ENCODE measurements at regions not wholly inside any gene's neighbourhood (a gene's known extent, or its start where the extent isn't known, plus 50 kb on each side); places are given as distances from the start of the nearest gene placed in this dataset.

GRCh38 chr16:8241408-8241807, 348.9 kb downstream of the TMEM114 start:
- FAIRE-seq (no peak), DNase-seq (ENCODE audit: insufficient read length, low spot score) (no peak)
- TF ChIP-seq TAF1 (IDR thresholded peaks at IDR 0.05; ENCODE audit: low read depth, low read length) (no peak), PAX5 (IDR thresholded peaks at IDR 0.05; ENCODE audit: insufficient read depth, low read length, severe bottlenecking) (no peak), POLR2A (IDR thresholded peaks at IDR 0.05; ENCODE audit: low read depth, low read length) (no peak), POU2F2 (IDR thresholded peaks at IDR 0.05; ENCODE audit: low read depth, low read length) (no peak), SPI1 (IDR thresholded peaks at IDR 0.05; ENCODE audit: low read depth, low read length) (no peak), POLR2AphosphoS5 (IDR thresholded peaks at IDR 0.05; ENCODE audit: low read depth, low read length) (no peak)

DNA sequence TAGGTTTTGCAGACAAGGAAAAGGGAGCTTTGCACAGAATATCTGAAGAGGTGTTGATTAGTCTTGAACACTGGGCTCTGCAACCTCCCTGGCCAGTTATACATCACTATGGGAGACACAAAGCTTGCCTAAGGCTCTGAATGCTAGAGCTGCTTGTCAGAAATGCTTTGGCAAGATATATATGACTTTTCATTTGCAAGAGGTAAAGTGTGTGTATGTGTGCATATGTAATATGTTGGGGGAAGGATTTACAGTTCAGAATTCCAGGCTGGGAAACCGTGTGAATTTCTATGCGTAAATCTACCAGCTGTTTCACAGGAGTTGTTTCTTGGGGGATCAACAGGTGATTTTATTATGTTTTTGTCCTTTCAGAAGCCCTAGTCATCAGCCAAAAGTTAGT, 350.9 kb downstream of the TMEM114 start:
- FAIRE-seq = no peak
- no peak for TF ChIP-seq SPI1 (IDR thresholded peaks at IDR 0.05; ENCODE audit: low read depth, low read length)
- TF ChIP-seq TAF1 (IDR thresholded peaks at IDR 0.05; ENCODE audit: low read depth, low read length) = no peak
- TF ChIP-seq POU2F2 (IDR thresholded peaks at IDR 0.05; ENCODE audit: low read depth, low read length) = no peak
- no peak for DNase-seq (ENCODE audit: insufficient read length, low spot score)

DNA sequence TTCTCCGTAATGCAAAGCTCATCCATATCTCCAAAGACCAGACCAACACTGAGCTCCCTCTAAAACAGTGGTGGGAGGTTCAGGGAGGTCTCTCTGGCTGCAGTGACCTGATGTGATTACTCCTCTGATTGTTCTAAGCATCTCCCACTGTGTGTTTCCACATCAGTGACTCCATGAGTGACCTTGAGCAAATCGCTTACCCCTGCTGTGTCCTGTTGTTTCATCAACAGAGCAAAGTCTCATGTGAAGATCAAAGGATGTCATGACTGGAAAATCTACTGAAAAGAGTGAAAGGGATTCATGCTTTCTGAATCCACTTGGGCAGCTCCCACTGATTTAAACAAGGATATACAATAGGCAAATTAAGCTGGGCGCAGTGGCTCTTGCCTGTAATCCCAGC, 352.9 kb downstream of the TMEM114 start:
- DNase-seq (ENCODE audit: insufficient read length, low spot score) = no peak
- no peak for TF ChIP-seq PAX5 (IDR thresholded peaks at IDR 0.05; ENCODE audit: insufficient read depth, low read length, severe bottlenecking)
- TF ChIP-seq TAF1 (IDR thresholded peaks at IDR 0.05; ENCODE audit: low read depth, low read length) = no peak
- TF ChIP-seq POLR2A (IDR thresholded peaks at IDR 0.05; ENCODE audit: low read depth, low read length) = no peak
- no peak for TF ChIP-seq POLR2AphosphoS5 (IDR thresholded peaks at IDR 0.05; ENCODE audit: low read depth, low read length)
- TF ChIP-seq SPI1 (IDR thresholded peaks at IDR 0.05; ENCODE audit: low read depth, low read length) = no peak
- TF ChIP-seq POU2F2 (IDR thresholded peaks at IDR 0.05; ENCODE audit: low read depth, low read length) = no peak
- no peak for FAIRE-seq

GRCh38 chr16:8236816-8237215, 353.5 kb downstream of the TMEM114 start:
- FAIRE-seq (no peak), DNase-seq (ENCODE audit: insufficient read length, low spot score) (no peak)
- TF ChIP-seq POLR2A (IDR thresholded peaks at IDR 0.05; ENCODE audit: low read depth, low read length) = no peak
- no peak for TF ChIP-seq TAF1 (IDR thresholded peaks at IDR 0.05; ENCODE audit: low read depth, low read length)
- no peak for TF ChIP-seq POLR2AphosphoS5 (IDR thresholded peaks at IDR 0.05; ENCODE audit: low read depth, low read length)

DNA sequence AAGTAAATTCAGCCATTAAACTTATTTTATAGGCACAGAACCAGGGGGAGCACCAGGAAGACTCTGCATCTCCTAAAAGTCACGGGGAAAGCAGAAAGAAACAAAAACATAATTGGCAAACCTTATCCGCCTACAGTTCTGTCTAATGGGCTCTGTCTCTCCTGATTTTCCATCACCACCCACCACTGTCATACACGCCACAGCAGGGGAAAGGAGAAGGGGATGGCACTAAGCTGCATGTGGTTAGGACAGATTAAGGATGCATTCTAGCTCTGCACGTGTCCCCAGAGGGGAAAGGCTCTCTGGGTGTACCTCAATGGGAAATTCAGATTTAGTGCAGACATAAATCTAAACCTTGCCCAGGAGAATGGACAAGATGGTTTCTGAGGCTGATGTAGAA, 359.8 kb downstream of the TMEM114 start:
- FAIRE-seq = no peak
- TF ChIP-seq POLR2AphosphoS5 (IDR thresholded peaks at IDR 0.05; ENCODE audit: low read depth, low read length) (no peak), POLR2A (IDR thresholded peaks at IDR 0.05; ENCODE audit: low read depth, low read length) (no peak), SPI1 (IDR thresholded peaks at IDR 0.05; ENCODE audit: low read depth, low read length) (no peak)
- DNase-seq (ENCODE audit: insufficient read length, low spot score) = no peak

GRCh38 chr16:8229011-8229520, 361.2 kb downstream of the TMEM114 start:
- DNase-seq (ENCODE audit: insufficient read length, low spot score) (no peak), FAIRE-seq (no peak)
- TF ChIP-seq POLR2AphosphoS5 (IDR thresholded peaks at IDR 0.05; ENCODE audit: low read depth, low read length) = no peak

GRCh38 chr16:8217201-8217600, 373.1 kb downstream of the TMEM114 start:
- no peak for TF ChIP-seq POLR2AphosphoS5 (IDR thresholded peaks at IDR 0.05; ENCODE audit: low read depth, low read length)
- TF ChIP-seq POU2F2 (IDR thresholded peaks at IDR 0.05; ENCODE audit: low read depth, low read length) = no peak
- no peak for TF ChIP-seq TAF1 (IDR thresholded peaks at IDR 0.05; ENCODE audit: low read depth, low read length)
- TF ChIP-seq SPI1 (IDR thresholded peaks at IDR 0.05; ENCODE audit: low read depth, low read length) = no peak
- TF ChIP-seq POLR2A (IDR thresholded peaks at IDR 0.05; ENCODE audit: low read depth, low read length) = no peak
- TF ChIP-seq PAX5 (IDR thresholded peaks at IDR 0.05; ENCODE audit: insufficient read depth, low read length, severe bottlenecking) = no peak
- FAIRE-seq (no peak), DNase-seq (ENCODE audit: insufficient read length, low spot score) (no peak)

DNA sequence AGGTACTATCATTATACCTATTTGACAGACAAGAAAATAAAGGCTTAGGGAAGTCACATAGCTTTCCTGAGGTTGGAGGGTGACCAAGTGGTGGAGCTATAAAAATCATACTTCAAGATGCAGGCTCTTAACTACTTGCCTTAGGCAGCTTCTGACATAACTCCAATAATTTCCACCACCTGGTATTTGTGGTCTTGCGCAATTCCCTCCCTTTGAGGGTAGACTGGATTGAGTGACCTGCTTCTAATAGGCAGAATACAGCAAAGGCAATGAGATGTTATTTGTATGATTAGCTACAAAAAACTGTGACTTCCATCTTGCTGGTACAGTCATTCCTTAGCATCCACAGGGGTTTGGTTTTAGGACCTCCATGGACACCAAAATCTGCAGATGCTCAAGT, 385.5 kb downstream of the TMEM114 start:
- FAIRE-seq = no peak

DNA sequence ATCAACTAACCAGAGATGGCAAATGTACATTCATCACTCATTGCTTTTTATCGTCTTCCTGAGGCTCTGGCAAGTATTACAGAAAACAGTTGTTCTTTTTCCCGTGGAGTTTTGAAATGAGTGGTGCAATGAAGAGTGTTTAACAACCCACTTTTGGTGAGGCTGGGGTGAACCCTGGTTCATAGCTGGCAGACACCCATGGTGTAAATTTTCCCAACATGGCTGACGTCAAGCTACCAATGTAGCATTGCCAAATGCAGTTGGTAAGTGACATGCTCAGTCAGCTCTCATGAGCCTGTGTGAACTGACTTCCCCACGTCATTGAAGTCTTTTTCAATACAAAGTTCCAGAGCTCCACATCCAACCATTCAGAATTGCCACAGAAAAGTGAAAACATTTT, 386.2 kb downstream of the TMEM114 start:
- TF ChIP-seq SPI1 (IDR thresholded peaks at IDR 0.05; ENCODE audit: low read depth, low read length) = no peak
- TF ChIP-seq POLR2AphosphoS5 (IDR thresholded peaks at IDR 0.05; ENCODE audit: low read depth, low read length) = no peak
- TF ChIP-seq POLR2A (IDR thresholded peaks at IDR 0.05; ENCODE audit: low read depth, low read length) = no peak
- TF ChIP-seq TAF1 (IDR thresholded peaks at IDR 0.05; ENCODE audit: low read depth, low read length) = no peak
- no peak for TF ChIP-seq PAX5 (IDR thresholded peaks at IDR 0.05; ENCODE audit: insufficient read depth, low read length, severe bottlenecking)
- TF ChIP-seq POU2F2 (IDR thresholded peaks at IDR 0.05; ENCODE audit: low read depth, low read length) = no peak
- DNase-seq (ENCODE audit: insufficient read length, low spot score) (no peak), FAIRE-seq (no peak)

More for the DNA sequence above, 385.5 kb downstream of the TMEM114 start:
- TF ChIP-seq SPI1 (IDR thresholded peaks at IDR 0.05; ENCODE audit: low read depth, low read length) (no peak), TAF1 (IDR thresholded peaks at IDR 0.05; ENCODE audit: low read depth, low read length) (no peak), PAX5 (IDR thresholded peaks at IDR 0.05; ENCODE audit: insufficient read depth, low read length, severe bottlenecking) (no peak)
- DNase-seq (ENCODE audit: insufficient read length, low spot score) = no peak

DNA sequence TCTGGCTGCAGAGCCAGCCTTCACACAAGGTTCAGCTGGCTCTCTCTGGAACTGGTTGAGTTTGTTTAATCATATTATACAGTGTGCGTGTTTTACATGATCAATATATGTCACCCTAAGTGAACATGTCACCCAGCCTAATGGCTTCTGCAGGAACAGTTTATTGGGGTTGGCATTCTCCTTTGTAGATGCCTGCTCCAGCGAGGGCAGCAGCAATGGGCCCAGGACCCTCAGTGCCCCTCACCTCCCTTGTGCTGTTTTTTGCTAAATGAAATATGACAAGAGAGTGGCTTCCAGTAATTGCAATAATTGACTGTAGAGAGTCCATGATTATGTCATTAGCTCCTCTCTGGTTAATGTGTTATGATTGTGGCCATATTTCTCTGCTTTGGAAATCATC, 387.2 kb downstream of the TMEM114 start:
- DNase-seq (ENCODE audit: insufficient read length, low spot score) = no peak
- FAIRE-seq = no peak
- TF ChIP-seq PAX5 (IDR thresholded peaks at IDR 0.05; ENCODE audit: insufficient read depth, low read length, severe bottlenecking) (no peak), POU2F2 (IDR thresholded peaks at IDR 0.05; ENCODE audit: low read depth, low read length) (no peak), SPI1 (IDR thresholded peaks at IDR 0.05; ENCODE audit: low read depth, low read length) (no peak), POLR2A (IDR thresholded peaks at IDR 0.05; ENCODE audit: low read depth, low read length) (no peak), POLR2AphosphoS5 (IDR thresholded peaks at IDR 0.05; ENCODE audit: low read depth, low read length) (no peak), TAF1 (IDR thresholded peaks at IDR 0.05; ENCODE audit: low read depth, low read length) (no peak)

DNA sequence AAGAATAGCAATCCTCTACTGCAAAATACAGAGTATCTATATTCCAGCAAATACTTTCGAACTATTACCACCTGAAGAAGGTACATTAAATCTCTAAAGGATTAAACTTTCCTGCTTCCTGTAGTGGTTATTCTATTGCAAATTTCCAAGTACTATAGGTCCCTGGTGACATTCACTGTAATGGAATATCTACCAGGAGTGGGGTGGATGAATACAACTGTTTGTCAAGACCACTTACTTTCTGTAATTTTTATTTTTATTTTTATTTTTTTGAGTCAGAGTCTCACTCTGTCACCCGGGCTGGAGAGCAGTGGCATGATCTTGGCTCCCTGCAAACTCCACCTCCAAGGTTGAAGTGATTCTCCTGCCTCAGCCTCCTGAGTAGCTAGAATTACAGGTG, 389.5 kb downstream of the TMEM114 start:
- FAIRE-seq (no peak), DNase-seq (ENCODE audit: insufficient read length, low spot score) (no peak)
- no peak for TF ChIP-seq POLR2AphosphoS5 (IDR thresholded peaks at IDR 0.05; ENCODE audit: low read depth, low read length)
- TF ChIP-seq SPI1 (IDR thresholded peaks at IDR 0.05; ENCODE audit: low read depth, low read length) = no peak

Measured in GM12891 (cell line).